DMS79 treated with DMSO at 0.1 percent for 48 hours (cell line): ENCODE measurements at regions not wholly inside any gene's neighbourhood (a gene's known extent, or its start where the extent isn't known, plus 50 kb on each side); places are given as distances from the start of the nearest gene placed in this dataset.
"Not testable (repeated sequence)": the region's sequence is repeated elsewhere in the genome, so short reads cannot be mapped to it uniquely, and the experiment has no call there.

Experiments used
- DNase-seq: peaks from one replicate; lab custom pipeline; 2025; lab: John Stamatoyannopoulos, UW

GRCh38 chr5:166185185-166185584 lies 2106.3 kb upstream of the WWC1 start:
- DNase-seq, result no peak

- DNase-seq, result no peak
These were observed 2102.7 kb upstream of the WWC1 start for GRCh38 chr5:166188501-166189325.

- DNase-seq, result no peak
These were observed 2098.7 kb upstream of the WWC1 start for GRCh38 chr5:166192696-166193095.

GRCh38 chr5:166195981-166196380 lies 2095.5 kb upstream of the WWC1 start:
- no peak for DNase-seq

- no peak for DNase-seq
These were observed 2090.9 kb upstream of the WWC1 start for GRCh38 chr5:166200532-166200931.

- no peak for DNase-seq
These were observed 2079.8 kb upstream of the WWC1 start for GRCh38 chr5:166211640-166212039.

- DNase-seq, result no peak
These were observed 2055.1 kb upstream of the WWC1 start for GRCh38 chr5:166236327-166236726.

GRCh38 chr5:166240705-166241104 lies 2050.7 kb upstream of the WWC1 start:
- DNase-seq, result no peak

- DNase-seq, result no peak
These were observed 2045.9 kb upstream of the WWC1 start for GRCh38 chr5:166245556-166245955.

- no peak for DNase-seq
These were observed 2039.7 kb upstream of the WWC1 start for GRCh38 chr5:166251786-166252185.

GRCh38 chr5:166257661-166258060 lies 2033.8 kb upstream of the WWC1 start:
- DNase-seq, result no peak

- peak; percentile 49 for DNase-seq
These were observed 2029.0 kb upstream of the WWC1 start for GRCh38 chr5:166262395-166262794.

GRCh38 chr5:166267907-166268306 lies 2023.5 kb upstream of the WWC1 start:
- no peak for DNase-seq

- no peak for DNase-seq
These were observed 2020.7 kb upstream of the WWC1 start for GRCh38 chr5:166270712-166271111.

GRCh38 chr5:166276006-166276405 lies 2015.4 kb upstream of the WWC1 start:
- no peak for DNase-seq

GRCh38 chr5:166279828-166280227 lies 2011.6 kb upstream of the WWC1 start:
- no peak for DNase-seq

- peak; percentile 7 for DNase-seq
These were observed 2010.0 kb upstream of the WWC1 start for GRCh38 chr5:166281433-166281832.

GRCh38 chr5:166282939-166283338 lies 2008.5 kb upstream of the WWC1 start:
- no peak for DNase-seq

GRCh38 chr5:166285361-166285760 lies 2006.1 kb upstream of the WWC1 start:
- DNase-seq, result no peak

- no peak for DNase-seq
These were observed 2004.6 kb upstream of the WWC1 start for GRCh38 chr5:166286832-166287231.

GRCh38 chr5:166287866-166288265 lies 2003.6 kb upstream of the WWC1 start:
- DNase-seq, result no peak

- DNase-seq, result not testable (repeated sequence)
These were observed 1999.6 kb upstream of the WWC1 start for GRCh38 chr5:166291800-166292199.

GRCh38 chr5:166293892-166294291 lies 1997.6 kb upstream of the WWC1 start:
- no peak for DNase-seq

GRCh38 chr5:166302166-166302565 lies 1989.3 kb upstream of the WWC1 start:
- no peak for DNase-seq
